Stomach (tissue), 8 donors: ENCODE measurements at regions not wholly inside any gene's neighbourhood (a gene's known extent, or its start where the extent isn't known, plus 50 kb on each side); places are given as distances from the start of the nearest gene placed in this dataset.
A peak's percentile ranks its signal among the peaks of the same experiment; 100 is the strongest.

Experiments used
- DNase-seq, 2 donors: peaks; one replicate each; pipeline versions ENCODE4 v3.0.0 to v3.0.0-alpha.2; 2013 to 2019
- H3K27ac ChIP-seq, 5 donors: fragments of 200-600 bp in 4 of 5; sonication (generic) in 4 of 5; one replicate each; pipeline ENCODE4 v1.5.1; 2013 to 2019; ENCODE audit warnings: mild to moderate bottlenecking in 1 of 5, moderate library complexity in 1 of 5
- H3K27me3 ChIP-seq, 3 donors: fragments of 200-600 bp; sonication (generic); one replicate each; pipeline ENCODE4 v1.5.1; 2017 to 2019; ENCODE audit warnings: mixed run types in 1 of 3
- H3K36me3 ChIP-seq, 4 donors: fragments of 200-600 bp; sonication (generic); 1 replicate in 3 of 4; 2 replicates in 1 of 4; pipeline ENCODE4 v1.5.1; 2016 to 2019
- H3K4me1 ChIP-seq, 4 donors: fragments of 200-600 bp; sonication (generic); one replicate each; pipeline ENCODE4 v1.5.1; 2016 to 2019
- H3K4me3 ChIP-seq, 4 donors: fragments of 200-600 bp; sonication (generic) in 3 of 4; one replicate each; pipeline ENCODE4 v1.5.1; 2016 to 2019; ENCODE audit warnings: mild to moderate bottlenecking in 1 of 4
- H3K9me3 ChIP-seq, 4 donors: fragments of 200-600 bp; sonication (generic); one replicate each; pipeline ENCODE4 v1.5.1; 2016 to 2019
- EP300 ChIP-seq: sonication (generic); formaldehyde crosslinking; IDR thresholded peaks from one replicate; pipeline ENCODE4 v1.6.1; 2017; ENCODE audit warnings: antibody characterized with exemption
- POLR2A ChIP-seq, 4 donors: fragments of 450-650 bp; IDR thresholded peaks; one replicate each; pipeline ENCODE4 v1.6.1; 2016; ENCODE audit warnings: antibody characterized with exemption in 4 of 4, control low read depth in 2 of 4, mild to moderate bottlenecking in 1 of 4, moderate library complexity in 1 of 4
- POLR2AphosphoS5 ChIP-seq, 3 donors: sonication (generic); formaldehyde crosslinking; IDR thresholded peaks; one replicate each; pipeline ENCODE4 v1.6.1; 2016; ENCODE audit warnings: antibody characterized with exemption in 3 of 3
- WGBS, 5 donors: extraction: QIAGEN DNeasy Blood & Tissue Kit in 3 of 5; methylation state at CpG; one replicate each; pipeline versions ENCODE4 v1.1.5 to v1.1.7; 2013 to 2018; 5-methylcytosine and 5-hydroxymethylcytosine counted together
- intact Hi-C: fragments of 100-400 bp; cut with DNase I; formaldehyde crosslinking; loops from one replicate; pipeline ENCODE4 v1.15.1; 2023; ENCODE audit warnings: low total_unique reads
- TF ChIP-seq, protein P1 (sequence below), 7 experiments: fragments of 450-650 bp in 4 of 7; fragments of 200-600 bp in 3 of 7; sonication (generic) in 3 of 7; IDR thresholded peaks; one replicate each; pipeline ENCODE4 v1.5.1; 2016 to 2019; ENCODE audit warnings: antibody characterized with exemption in 7 of 7, control low read depth in 2 of 7, mild to moderate bottlenecking in 1 of 7
- donor health status: healthy with polysubstance abuse.
- donor health status: Bipolar disorder and iron deficiency.
- donor health status: healthy.

DNA sequence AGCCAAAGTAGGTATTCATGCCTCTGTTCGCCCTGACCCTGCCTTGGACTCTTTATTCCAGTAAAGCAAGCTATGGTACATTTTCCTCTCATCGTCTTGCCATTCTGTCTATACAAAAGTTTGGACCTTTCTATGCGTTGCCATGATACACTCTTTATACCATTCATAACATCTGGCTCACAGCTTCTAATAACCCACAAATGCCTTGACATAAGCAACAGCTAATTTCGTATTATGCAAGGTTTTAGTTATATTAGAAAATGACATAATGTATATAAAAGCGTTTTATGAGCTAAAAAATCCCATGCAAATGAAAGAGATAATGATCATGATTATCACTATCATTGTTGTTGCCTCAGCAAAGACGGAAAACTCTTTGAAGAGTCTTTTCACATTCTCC lies 265.7 kb downstream of the TMEM167A start:
- intact Hi-C loops, result no loop called here
- no peaks in the 10 kb centered on the region for H3K36me3 ChIP-seq
- H3K4me3 ChIP-seq, result no peak overlapping the region
- H3K27me3 ChIP-seq, result no peaks in the 10 kb centered on the region
- TF ChIP-seq POLR2AphosphoS5 (IDR thresholded peaks at IDR 0.05) (no peak), EP300 (no peak), POLR2A (IDR thresholded peaks at IDR 0.05) (no peak)
- TF ChIP-seq, protein P1, sequence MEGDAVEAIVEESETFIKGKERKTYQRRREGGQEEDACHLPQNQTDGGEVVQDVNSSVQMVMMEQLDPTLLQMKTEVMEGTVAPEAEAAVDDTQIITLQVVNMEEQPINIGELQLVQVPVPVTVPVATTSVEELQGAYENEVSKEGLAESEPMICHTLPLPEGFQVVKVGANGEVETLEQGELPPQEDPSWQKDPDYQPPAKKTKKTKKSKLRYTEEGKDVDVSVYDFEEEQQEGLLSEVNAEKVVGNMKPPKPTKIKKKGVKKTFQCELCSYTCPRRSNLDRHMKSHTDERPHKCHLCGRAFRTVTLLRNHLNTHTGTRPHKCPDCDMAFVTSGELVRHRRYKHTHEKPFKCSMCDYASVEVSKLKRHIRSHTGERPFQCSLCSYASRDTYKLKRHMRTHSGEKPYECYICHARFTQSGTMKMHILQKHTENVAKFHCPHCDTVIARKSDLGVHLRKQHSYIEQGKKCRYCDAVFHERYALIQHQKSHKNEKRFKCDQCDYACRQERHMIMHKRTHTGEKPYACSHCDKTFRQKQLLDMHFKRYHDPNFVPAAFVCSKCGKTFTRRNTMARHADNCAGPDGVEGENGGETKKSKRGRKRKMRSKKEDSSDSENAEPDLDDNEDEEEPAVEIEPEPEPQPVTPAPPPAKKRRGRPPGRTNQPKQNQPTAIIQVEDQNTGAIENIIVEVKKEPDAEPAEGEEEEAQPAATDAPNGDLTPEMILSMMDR (IDR thresholded peaks at IDR 0.05), result no peak
- WGBS, 5 donors, result 85 to 90% (median 88%) methylated on average over 6 of the region's 6 CpGs
- no peak for DNase-seq
- H3K9me3 ChIP-seq, result no peaks in the 10 kb centered on the region
- no peak overlapping the region for H3K27ac ChIP-seq
- H3K4me1 ChIP-seq, result no peaks in the 10 kb centered on the region

DNA sequence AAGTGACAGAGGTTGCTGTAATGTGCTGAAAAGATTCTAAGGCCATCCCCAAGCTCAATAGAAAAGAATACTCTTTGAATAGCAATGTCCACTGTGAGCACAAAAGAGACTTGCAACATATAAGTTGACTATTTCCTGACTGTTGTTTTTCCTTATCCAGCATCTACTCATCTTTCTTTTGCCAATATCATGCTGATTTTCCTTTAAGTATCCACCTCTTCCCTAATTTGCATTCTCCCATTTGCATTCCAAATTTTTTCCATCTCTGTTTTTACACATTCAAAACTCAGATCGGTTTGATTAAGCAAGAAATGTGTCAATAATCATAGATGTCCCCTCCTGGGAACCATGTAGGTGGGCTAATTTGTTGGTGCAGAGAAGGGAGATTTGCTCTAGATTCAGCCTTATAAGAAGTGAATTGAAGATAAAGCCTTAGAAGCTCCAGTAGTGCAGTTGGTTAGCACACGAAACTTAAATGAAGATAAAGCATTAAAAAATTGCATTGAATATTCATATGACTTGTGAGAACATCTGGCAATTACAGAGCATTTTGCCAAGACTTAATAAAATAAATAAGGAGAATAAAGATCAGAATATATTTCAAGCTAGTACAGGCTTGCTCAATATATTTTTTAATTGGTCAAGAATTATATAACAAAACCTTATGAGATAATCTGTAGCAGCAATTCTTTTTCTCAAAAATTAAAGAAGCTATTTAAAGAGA lies 267.6 kb downstream of the TMEM167A start:
- TF ChIP-seq EP300 (no peak), POLR2AphosphoS5 (IDR thresholded peaks at IDR 0.05) (no peak), POLR2A (IDR thresholded peaks at IDR 0.05) (no peak)
- TF ChIP-seq, protein P1 (IDR thresholded peaks at IDR 0.05), result no peak
- Histone ChIP-seq H3K27me3 (no peaks in the 10 kb centered on the region), H3K36me3 (no peaks in the 10 kb centered on the region), H3K4me1 (no peaks in the 10 kb centered on the region), H3K4me3 (no peak overlapping the region), H3K9me3 (no peaks in the 10 kb centered on the region), H3K27ac (no peak overlapping the region)
- intact Hi-C loops, result no loop called here
- DNase-seq, result no peak
- WGBS, 5 donors, result 75 to 87% (median 83%) methylated on average over 2 of the region's 2 CpGs

DNA sequence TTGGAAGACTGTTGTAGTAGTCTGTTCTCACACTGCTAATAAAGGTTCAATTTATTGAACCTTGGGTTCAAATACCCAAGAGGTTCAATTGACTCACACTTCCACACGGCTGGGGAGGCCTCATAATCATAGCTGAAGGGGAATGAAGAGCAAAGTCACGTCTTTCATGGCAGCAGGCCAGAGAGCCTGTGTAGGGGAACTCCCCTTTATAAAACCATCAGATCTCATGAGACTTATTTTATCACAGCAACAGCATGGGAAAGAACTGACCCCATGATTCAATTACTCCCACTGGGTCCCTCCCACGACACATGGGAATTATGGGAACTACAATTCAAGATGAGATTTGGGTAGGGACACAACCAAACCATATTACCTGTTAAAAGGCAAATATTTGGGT lies 268.2 kb downstream of the TMEM167A start:
- DNase-seq, result peak in 1 of 2 donors; percentile 37

DNA sequence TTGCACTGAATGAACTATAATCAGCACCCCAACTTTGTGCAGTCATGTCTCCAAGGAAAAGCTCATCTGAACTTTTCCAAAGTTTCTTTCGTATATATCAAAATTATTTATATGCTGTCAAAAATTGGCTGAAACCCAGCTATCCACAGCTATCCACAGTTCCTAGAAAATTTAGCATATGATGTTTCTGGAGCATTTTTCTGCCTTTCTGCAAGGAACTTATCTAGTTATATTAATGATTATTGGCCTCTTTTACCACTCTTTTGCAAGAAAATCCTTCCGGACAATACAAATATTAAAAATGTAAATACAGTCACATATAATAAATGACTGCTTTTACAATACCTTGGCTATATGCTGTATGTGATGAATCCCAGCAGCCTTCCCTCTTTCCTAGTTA lies 270.2 kb downstream of the TMEM167A start:
- Histone ChIP-seq H3K9me3 (no peaks in the 10 kb centered on the region), H3K4me3 (no peak overlapping the region), H3K4me1 (no peaks in the 10 kb centered on the region), H3K27ac (no peak overlapping the region), H3K36me3 (no peaks in the 10 kb centered on the region), H3K27me3 (no peaks in the 10 kb centered on the region)
- 71 to 86% (median 78%) methylated on average over 2 of the region's 2 CpGs for WGBS, 5 donors
- TF ChIP-seq POLR2AphosphoS5 (IDR thresholded peaks at IDR 0.05) (no peak), POLR2A (IDR thresholded peaks at IDR 0.05) (no peak), EP300 (no peak)
- TF ChIP-seq, protein P1 (IDR thresholded peaks at IDR 0.05), result no peak
- intact Hi-C loops, result no loop called here
- peak in 1 of 2 donors; percentile 60 for DNase-seq

More for the DNA sequence above, 268.2 kb downstream of the TMEM167A start:
- H3K4me1 ChIP-seq, result no peaks in the 10 kb centered on the region
- H3K4me3 ChIP-seq, result no peak overlapping the region
- H3K27ac ChIP-seq, result no peak overlapping the region
- H3K9me3 ChIP-seq, result no peaks in the 10 kb centered on the region
- TF ChIP-seq POLR2A (IDR thresholded peaks at IDR 0.05), result no peak
- no peak for TF ChIP-seq POLR2AphosphoS5 (IDR thresholded peaks at IDR 0.05)
- TF ChIP-seq, protein P1 (IDR thresholded peaks at IDR 0.05), result no peak
- TF ChIP-seq EP300, result no peak
- no peaks in the 10 kb centered on the region for H3K36me3 ChIP-seq
- intact Hi-C loops, result no loop called here
- H3K27me3 ChIP-seq, result no peaks in the 10 kb centered on the region
- WGBS, 5 donors, result 33 to 51% (median 35%) methylated on average over 3 of the region's 3 CpGs
